ENCODE measurements at regions not wholly inside any gene's neighbourhood (a gene's known extent, or its start where the extent isn't known, plus 50 kb on each side); places are given as distances from the start of the nearest gene placed in this dataset.

DNA sequence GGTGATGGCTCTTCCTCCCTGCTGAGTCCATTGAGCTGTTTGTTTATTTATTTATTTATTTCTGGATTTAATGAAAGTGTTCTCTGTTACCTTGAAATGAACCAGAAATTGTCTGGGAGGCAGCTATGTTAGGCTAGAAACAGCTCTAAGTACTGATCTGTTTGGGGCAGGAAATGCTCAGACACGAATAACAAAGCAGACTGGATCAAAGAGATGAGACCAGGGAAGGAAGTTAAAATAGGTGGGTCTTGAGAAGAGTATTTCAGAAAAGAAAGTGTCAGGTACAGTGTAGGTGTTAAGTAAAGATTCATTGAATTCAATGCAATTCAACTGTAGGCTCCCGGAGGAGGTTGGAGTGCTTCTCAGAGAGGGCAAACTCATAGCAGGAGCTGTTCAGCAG lies 173.3 kb downstream of the IL20RB start:
- no peaks in the 10 kb centered on the region for H3K27me3 ChIP-seq (ENCODE audit: control insufficient read depth, low read length)
- no peak overlapping the region for H3K4me3 ChIP-seq (ENCODE audit: low read length)
- no peaks in the 10 kb centered on the region for H4K20me1 ChIP-seq (ENCODE audit: control insufficient read depth, insufficient read depth, low read depth, low read length)
- H3K9me3 ChIP-seq (ENCODE audit: control insufficient read depth, insufficient read depth, low read length): no peaks in the 10 kb centered on the region
- no peaks in the 10 kb centered on the region for H3K79me2 ChIP-seq (ENCODE audit: control insufficient read depth, low read length)
- no peak overlapping the region for H3K4me2 ChIP-seq (ENCODE audit: low read length)
- no peak overlapping the region for H3K27ac ChIP-seq (ENCODE audit: low read depth, low read length)
- TF ChIP-seq EZH2phosphoT487 (IDR thresholded peaks at IDR 0.05; ENCODE audit: borderline replicate concordance, low read length): no peak
- TF ChIP-seq, protein P1, sequence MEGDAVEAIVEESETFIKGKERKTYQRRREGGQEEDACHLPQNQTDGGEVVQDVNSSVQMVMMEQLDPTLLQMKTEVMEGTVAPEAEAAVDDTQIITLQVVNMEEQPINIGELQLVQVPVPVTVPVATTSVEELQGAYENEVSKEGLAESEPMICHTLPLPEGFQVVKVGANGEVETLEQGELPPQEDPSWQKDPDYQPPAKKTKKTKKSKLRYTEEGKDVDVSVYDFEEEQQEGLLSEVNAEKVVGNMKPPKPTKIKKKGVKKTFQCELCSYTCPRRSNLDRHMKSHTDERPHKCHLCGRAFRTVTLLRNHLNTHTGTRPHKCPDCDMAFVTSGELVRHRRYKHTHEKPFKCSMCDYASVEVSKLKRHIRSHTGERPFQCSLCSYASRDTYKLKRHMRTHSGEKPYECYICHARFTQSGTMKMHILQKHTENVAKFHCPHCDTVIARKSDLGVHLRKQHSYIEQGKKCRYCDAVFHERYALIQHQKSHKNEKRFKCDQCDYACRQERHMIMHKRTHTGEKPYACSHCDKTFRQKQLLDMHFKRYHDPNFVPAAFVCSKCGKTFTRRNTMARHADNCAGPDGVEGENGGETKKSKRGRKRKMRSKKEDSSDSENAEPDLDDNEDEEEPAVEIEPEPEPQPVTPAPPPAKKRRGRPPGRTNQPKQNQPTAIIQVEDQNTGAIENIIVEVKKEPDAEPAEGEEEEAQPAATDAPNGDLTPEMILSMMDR (IDR thresholded peaks at IDR 0.05; ENCODE audit: low read depth, low read length, poor library complexity, severe bottlenecking): no peak
- H3K4me1 ChIP-seq (ENCODE audit: control insufficient read depth, low read length): no peaks in the 10 kb centered on the region
- no peaks in the 10 kb centered on the region for H3K9me2 ChIP-seq (replicated peaks; ENCODE audit: control insufficient read depth, low read length)
- H3K36me3 ChIP-seq (ENCODE audit: control insufficient read depth, low read length): no peaks in the 10 kb centered on the region
- H3F3A ChIP-seq (ENCODE audit: control insufficient read depth, insufficient read depth): no peaks in the 10 kb centered on the region

DNA sequence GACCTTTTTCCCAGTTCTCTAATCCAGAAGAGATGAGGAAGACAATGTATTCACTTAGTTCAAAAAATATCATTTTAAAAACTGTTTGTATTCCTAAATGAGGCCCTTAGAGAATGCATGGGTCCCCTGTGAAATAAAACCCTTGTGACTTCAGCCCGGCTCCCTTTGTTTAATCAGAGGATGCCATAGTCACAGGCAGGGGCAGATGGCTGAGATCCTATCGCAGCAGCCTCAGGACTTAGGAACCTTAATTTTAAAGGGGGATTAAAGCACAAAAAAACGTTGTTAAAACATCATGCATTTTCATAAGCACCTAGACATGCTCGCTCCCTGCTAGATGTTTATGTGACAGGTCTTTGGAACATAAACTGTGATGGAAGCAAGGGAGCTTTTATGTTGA lies 176.6 kb downstream of the IL20RB start:
- H3K9me2 ChIP-seq (replicated peaks; ENCODE audit: control insufficient read depth, low read length): no peaks in the 10 kb centered on the region
- TF ChIP-seq, protein P1 (IDR thresholded peaks at IDR 0.05; ENCODE audit: low read depth, low read length, poor library complexity, severe bottlenecking): no peak
- TF ChIP-seq EZH2phosphoT487 (IDR thresholded peaks at IDR 0.05; ENCODE audit: borderline replicate concordance, low read length): no peak
- no peaks in the 10 kb centered on the region for H4K20me1 ChIP-seq (ENCODE audit: control insufficient read depth, insufficient read depth, low read depth, low read length)
- H3K27me3 ChIP-seq (ENCODE audit: control insufficient read depth, low read length): no peaks in the 10 kb centered on the region
- no peaks in the 10 kb centered on the region for H3K9me3 ChIP-seq (ENCODE audit: control insufficient read depth, insufficient read depth, low read length)
- H3F3A ChIP-seq (ENCODE audit: control insufficient read depth, insufficient read depth): no peaks in the 10 kb centered on the region
- no peak overlapping the region for H3K27ac ChIP-seq (ENCODE audit: low read depth, low read length)
- H3K36me3 ChIP-seq (ENCODE audit: control insufficient read depth, low read length): no peaks in the 10 kb centered on the region
- H3K79me2 ChIP-seq (ENCODE audit: control insufficient read depth, low read length): no peaks in the 10 kb centered on the region
- no peak overlapping the region for H3K4me3 ChIP-seq (ENCODE audit: low read length)
- no peaks in the 10 kb centered on the region for H3K4me1 ChIP-seq (ENCODE audit: control insufficient read depth, low read length)
- H3K4me2 ChIP-seq (ENCODE audit: low read length): no peak overlapping the region

DNA sequence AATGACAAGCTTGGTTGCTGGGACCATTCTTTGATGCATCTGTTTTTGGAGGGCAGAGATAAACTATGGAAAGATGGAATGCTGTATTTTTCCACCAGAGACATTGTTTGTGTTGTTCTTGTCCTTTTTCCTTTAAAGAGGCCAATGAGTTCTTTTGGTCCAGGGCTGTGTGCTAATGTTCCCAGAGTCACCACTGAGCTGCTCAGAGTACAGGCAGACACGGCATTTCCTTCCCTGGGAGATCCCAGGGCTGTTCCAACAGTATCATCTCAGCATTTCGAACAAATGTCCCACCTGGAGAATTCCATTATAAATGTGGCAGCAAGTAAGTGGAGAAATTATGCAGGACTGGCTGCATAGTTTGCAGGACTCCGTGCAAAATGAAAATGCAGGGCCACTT lies 190.6 kb downstream of the IL20RB start:
- TF ChIP-seq, protein P1 (IDR thresholded peaks at IDR 0.05; ENCODE audit: low read depth, low read length, poor library complexity, severe bottlenecking): no peak
- Histone ChIP-seq H3K27ac (ENCODE audit: low read depth, low read length) (no peak overlapping the region), H3F3A (ENCODE audit: control insufficient read depth, insufficient read depth) (no peaks in the 10 kb centered on the region), H4K20me1 (ENCODE audit: control insufficient read depth, insufficient read depth, low read depth, low read length) (no peaks in the 10 kb centered on the region), H3K9me2 (replicated peaks; ENCODE audit: control insufficient read depth, low read length) (no peaks in the 10 kb centered on the region), H3K27me3 (ENCODE audit: control insufficient read depth, low read length) (peaks cover 12% of the 10 kb centered on the region), H3K4me3 (ENCODE audit: low read length) (no peak overlapping the region), H3K36me3 (ENCODE audit: control insufficient read depth, low read length) (no peaks in the 10 kb centered on the region), H3K4me1 (ENCODE audit: control insufficient read depth, low read length) (no peaks in the 10 kb centered on the region), H3K4me2 (ENCODE audit: low read length) (no peak overlapping the region), H3K9me3 (ENCODE audit: control insufficient read depth, insufficient read depth, low read length) (no peaks in the 10 kb centered on the region), H3K79me2 (ENCODE audit: control insufficient read depth, low read length) (no peaks in the 10 kb centered on the region)

DNA sequence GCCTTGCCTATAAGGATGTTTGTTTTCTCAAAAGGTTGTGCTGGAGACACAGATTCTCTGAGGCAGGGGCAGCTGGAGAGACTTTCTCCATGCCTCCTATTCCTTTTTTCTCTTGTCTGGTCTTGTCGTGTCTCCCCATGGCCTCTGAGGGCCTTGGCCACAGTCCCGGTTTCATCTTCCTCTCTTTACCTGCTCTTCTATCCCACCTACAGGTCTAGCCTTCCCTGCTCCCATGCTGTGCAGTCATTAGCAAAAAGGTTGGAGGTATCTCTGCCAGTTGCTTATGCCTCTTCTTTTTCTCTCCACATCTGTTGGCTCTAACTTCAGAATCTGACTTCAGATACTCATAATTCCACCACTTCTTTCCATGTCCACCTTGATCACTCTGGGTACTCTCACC lies 191.1 kb downstream of the IL20RB start:
- no peaks in the 10 kb centered on the region for H3K4me1 ChIP-seq (ENCODE audit: control insufficient read depth, low read length)
- no peaks in the 10 kb centered on the region for H3F3A ChIP-seq (ENCODE audit: control insufficient read depth, insufficient read depth)

More for the DNA sequence above, 191.1 kb downstream of the IL20RB start:
- Histone ChIP-seq H3K9me3 (ENCODE audit: control insufficient read depth, insufficient read depth, low read length) (no peaks in the 10 kb centered on the region), H3K4me3 (ENCODE audit: low read length) (no peak overlapping the region), H3K9me2 (replicated peaks; ENCODE audit: control insufficient read depth, low read length) (no peaks in the 10 kb centered on the region), H3K4me2 (ENCODE audit: low read length) (no peak overlapping the region), H3K27ac (ENCODE audit: low read depth, low read length) (no peak overlapping the region), H3K79me2 (ENCODE audit: control insufficient read depth, low read length) (no peaks in the 10 kb centered on the region), H3K36me3 (ENCODE audit: control insufficient read depth, low read length) (no peaks in the 10 kb centered on the region), H4K20me1 (ENCODE audit: control insufficient read depth, insufficient read depth, low read depth, low read length) (no peaks in the 10 kb centered on the region), H3K27me3 (ENCODE audit: control insufficient read depth, low read length) (peaks cover 12% of the 10 kb centered on the region)
- TF ChIP-seq, protein P1 (IDR thresholded peaks at IDR 0.05; ENCODE audit: low read depth, low read length, poor library complexity, severe bottlenecking): no peak
- TF ChIP-seq EZH2phosphoT487 (IDR thresholded peaks at IDR 0.05; ENCODE audit: borderline replicate concordance, low read length): no peak

Measured in DOHH2 (cell line).